GM12873 (cell line): ENCODE measurements at regions not wholly inside any gene's neighbourhood (a gene's known extent, or its start where the extent isn't known, plus 50 kb on each side); places are given as distances from the start of the nearest gene placed in this dataset.

Experiments used
- TF ChIP-seq, protein P1 (sequence below): IDR thresholded peaks from 2 replicates; pipeline ENCODE4 v1.5.1; 2012; ENCODE audit warnings: low read depth, mild to moderate bottlenecking, moderate library complexity, low read length, control low read depth; ENCODE audit not compliant: insufficient read depth; ENCODE audit errors: missing control alignments

DNA sequence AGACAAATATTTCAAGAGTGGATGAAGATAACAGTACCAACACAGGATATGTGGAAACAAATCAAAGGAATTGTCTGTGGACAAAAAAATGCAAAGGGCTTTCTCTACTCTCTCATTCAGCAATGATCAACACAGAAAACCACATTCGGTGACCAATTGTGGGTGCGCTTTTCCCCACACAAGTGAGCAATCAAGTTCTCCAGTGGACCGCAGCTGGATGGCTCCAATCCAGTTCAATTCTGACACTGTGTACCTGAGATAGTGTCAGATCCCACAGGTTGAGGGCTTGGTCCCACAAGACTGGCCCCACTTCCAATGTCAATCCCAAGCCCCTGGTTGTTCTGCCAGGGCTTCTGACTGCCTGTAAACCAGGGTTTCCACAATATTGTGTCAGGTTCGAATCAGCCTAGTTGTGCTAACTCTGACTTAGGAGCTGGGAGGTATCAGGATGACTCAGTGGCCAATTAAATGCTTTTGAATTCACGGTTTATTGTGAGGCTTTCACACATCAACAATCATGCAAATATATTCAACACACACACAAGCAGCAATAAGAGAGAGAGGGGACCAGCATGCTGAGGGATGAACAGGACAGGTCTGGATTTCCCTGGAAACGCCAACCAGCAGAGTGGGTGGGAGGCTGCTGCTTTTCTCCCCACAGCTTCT is 87.0 kb upstream of the BTG3 start:
- TF ChIP-seq, protein P1, sequence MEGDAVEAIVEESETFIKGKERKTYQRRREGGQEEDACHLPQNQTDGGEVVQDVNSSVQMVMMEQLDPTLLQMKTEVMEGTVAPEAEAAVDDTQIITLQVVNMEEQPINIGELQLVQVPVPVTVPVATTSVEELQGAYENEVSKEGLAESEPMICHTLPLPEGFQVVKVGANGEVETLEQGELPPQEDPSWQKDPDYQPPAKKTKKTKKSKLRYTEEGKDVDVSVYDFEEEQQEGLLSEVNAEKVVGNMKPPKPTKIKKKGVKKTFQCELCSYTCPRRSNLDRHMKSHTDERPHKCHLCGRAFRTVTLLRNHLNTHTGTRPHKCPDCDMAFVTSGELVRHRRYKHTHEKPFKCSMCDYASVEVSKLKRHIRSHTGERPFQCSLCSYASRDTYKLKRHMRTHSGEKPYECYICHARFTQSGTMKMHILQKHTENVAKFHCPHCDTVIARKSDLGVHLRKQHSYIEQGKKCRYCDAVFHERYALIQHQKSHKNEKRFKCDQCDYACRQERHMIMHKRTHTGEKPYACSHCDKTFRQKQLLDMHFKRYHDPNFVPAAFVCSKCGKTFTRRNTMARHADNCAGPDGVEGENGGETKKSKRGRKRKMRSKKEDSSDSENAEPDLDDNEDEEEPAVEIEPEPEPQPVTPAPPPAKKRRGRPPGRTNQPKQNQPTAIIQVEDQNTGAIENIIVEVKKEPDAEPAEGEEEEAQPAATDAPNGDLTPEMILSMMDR, result no peak

DNA sequence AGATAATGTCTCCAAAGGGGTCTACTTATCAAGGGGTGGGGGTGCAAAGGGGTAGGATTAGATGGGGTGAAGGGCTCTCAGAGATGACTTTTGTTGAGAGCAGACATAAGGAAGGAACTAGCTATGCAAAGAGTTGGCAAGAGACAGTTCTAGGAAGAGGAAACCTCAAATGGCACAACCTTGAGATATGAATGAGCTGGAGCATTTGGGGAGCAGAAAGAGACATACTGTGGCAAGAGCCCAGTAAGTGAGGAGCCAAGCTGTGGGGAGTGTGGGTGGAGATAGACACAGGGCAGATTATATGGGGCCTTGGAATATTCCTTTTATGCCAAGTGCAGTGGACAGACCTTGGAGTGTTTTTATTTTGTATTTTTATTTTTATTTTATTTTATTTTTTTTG is 84.8 kb upstream of the BTG3 start:
- TF ChIP-seq, protein P1, result no peak

DNA sequence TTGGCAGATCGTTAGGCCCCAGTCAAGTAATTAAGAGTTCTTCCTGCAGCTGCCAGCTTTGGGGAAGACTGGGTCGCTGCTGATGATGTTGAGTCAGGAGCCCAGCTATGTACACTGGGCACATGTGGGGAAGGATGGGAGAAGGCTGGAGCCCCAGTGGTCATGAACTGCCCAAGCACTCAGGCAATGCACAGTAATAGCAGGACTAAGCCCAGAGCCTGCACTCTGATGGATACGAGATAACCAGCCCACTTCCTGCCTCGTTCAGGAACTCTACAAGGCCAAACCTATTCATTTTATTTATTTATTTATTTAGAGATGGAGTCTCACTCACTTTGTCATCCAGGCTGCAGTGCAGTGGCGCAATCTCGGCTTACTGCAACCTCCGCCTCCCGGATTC is 81.1 kb upstream of the BTG3 start:
- TF ChIP-seq, protein P1, result no peak

- TF ChIP-seq, protein P1, result no peak
Measured at GRCh38 chr21:17690078-17690494, 77.4 kb upstream of the BTG3 start.

GRCh38 chr21:17688912-17689874 is 76.5 kb upstream of the BTG3 start:
- TF ChIP-seq, protein P1, result peak; percentile 63

DNA sequence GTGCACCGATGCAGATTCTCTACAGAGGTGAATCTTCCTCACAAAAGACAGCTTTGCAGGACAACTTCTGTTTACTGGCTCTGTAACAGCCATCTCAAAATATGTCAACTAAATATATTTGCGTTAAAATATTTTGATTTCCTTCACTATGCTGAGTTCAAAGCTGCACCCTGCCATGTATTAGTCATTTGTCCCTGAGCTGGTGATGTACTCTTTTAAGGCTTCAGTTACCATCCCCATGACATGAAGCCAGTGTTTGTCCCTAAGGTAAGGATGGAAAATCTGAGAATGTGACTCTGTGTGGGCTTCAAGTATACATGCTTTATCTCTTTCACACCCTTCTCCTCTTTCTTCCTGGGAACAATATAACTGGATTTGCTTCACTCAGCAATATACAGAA is 70.2 kb upstream of the BTG3 start:
- TF ChIP-seq, protein P1, result no peak

- TF ChIP-seq, protein P1, result peak; percentile 73
Measured at GRCh38 chr21:17679002-17679600, 66.4 kb upstream of the BTG3 start.
